Skeletal muscle tissue (tissue), 3 donors: ENCODE measurements at regions not wholly inside any gene's neighbourhood (a gene's known extent, or its start where the extent isn't known, plus 50 kb on each side); places are given as distances from the start of the nearest gene placed in this dataset.

Experiments used
- H3K27ac ChIP-seq: one replicate; pipeline ENCODE4 v1.7.0; 2013; ENCODE audit warnings: mild to moderate bottlenecking, low read depth, low read length, inconsistent platforms
- H3K27me3 ChIP-seq, 3 donors: one replicate each; pipeline ENCODE4 v1.7.0; 2013; ENCODE audit warnings: low read length in 3 of 3; ENCODE audit not compliant: control insufficient read depth in 3 of 3, insufficient read depth in 3 of 3
- H3K36me3 ChIP-seq, 3 donors: one replicate each; pipeline ENCODE4 v1.7.0; 2013; ENCODE audit warnings: low read length in 3 of 3; ENCODE audit not compliant: control insufficient read depth in 3 of 3, insufficient read depth in 3 of 3
- H3K4me1 ChIP-seq, 3 donors: one replicate each; pipeline ENCODE4 v1.7.0; 2013; ENCODE audit warnings: low read length in 3 of 3, mild to moderate bottlenecking in 3 of 3; ENCODE audit not compliant: control insufficient read depth in 3 of 3, insufficient read depth in 3 of 3
- H3K4me3 ChIP-seq, 3 donors: one replicate each; pipeline ENCODE4 v1.7.0; 2013; ENCODE audit warnings: low read length in 3 of 3
- H3K9ac ChIP-seq, 3 donors: one replicate each; pipeline ENCODE4 v1.7.0; 2013; ENCODE audit warnings: low read length in 3 of 3, mild to moderate bottlenecking in 3 of 3, moderate library complexity in 2 of 3, low read depth in 1 of 3
- H3K9me3 ChIP-seq, 3 donors: one replicate each; pipeline ENCODE4 v1.7.0; 2013; ENCODE audit warnings: low read length in 3 of 3; ENCODE audit not compliant: control insufficient read depth in 3 of 3
- donor health status: Osteomylitis.

DNA sequence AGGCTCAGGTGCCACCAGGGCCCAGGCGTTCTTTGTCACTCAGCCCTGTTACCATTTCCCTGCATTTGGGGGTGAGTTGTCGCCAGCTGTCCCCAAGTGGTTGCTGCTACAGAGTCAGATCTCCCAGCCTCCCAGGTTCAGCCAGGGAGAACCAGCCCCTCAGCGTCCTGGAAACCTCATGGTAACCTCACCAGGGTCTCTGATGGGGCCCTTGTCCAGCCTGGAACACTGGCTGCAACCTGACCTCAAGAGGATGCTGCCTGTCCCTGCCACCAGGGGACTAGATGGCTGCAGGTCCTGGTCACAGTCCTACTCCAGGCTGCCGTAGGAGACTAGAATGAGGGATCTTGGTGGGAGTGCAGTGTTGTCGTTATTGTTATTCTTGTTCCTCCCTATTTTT lies 228.3 kb upstream of the PDE10A start:
- Histone ChIP-seq H3K27me3 (peaks cover 5 to 8% (median 5%) of the 10 kb centered on the region in 3 donors), H3K9me3 (peaks cover 0 to 9% (median 4%) of the 10 kb centered on the region in 3 donors), H3K4me1 (no peaks in the 10 kb centered on the region), H3K4me3 (no peak overlapping the region), H3K9ac (no peak overlapping the region), H3K36me3 (no peaks in the 10 kb centered on the region), H3K27ac (no peak overlapping the region)

DNA sequence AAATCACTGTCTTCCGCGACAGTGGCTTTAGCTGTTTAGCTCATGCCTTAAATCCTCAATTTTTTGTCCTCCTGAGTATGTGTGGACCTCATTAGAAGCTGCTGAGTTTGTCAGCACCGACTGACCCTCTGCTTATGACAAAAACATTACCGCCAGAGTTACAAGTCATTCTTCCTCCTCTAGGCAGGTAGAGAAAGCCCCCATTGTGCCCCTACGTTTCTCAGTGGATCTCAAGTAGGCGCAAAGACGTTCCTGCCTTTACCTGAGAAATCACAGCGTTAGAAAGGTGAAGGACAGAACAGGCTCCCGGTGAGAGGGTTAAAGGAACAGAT lies 227.3 kb upstream of the PDE10A start:
- H3K9me3 ChIP-seq: peaks cover 0 to 9% (median 4%) of the 10 kb centered on the region in 3 donors
- no peak overlapping the region for H3K27ac ChIP-seq
- H3K36me3 ChIP-seq: no peaks in the 10 kb centered on the region
- H3K4me3 ChIP-seq: no peak overlapping the region
- H3K4me1 ChIP-seq: no peaks in the 10 kb centered on the region
- H3K9ac ChIP-seq: no peak overlapping the region
- peaks cover 5 to 8% (median 5%) of the 10 kb centered on the region in 3 donors for H3K27me3 ChIP-seq

DNA sequence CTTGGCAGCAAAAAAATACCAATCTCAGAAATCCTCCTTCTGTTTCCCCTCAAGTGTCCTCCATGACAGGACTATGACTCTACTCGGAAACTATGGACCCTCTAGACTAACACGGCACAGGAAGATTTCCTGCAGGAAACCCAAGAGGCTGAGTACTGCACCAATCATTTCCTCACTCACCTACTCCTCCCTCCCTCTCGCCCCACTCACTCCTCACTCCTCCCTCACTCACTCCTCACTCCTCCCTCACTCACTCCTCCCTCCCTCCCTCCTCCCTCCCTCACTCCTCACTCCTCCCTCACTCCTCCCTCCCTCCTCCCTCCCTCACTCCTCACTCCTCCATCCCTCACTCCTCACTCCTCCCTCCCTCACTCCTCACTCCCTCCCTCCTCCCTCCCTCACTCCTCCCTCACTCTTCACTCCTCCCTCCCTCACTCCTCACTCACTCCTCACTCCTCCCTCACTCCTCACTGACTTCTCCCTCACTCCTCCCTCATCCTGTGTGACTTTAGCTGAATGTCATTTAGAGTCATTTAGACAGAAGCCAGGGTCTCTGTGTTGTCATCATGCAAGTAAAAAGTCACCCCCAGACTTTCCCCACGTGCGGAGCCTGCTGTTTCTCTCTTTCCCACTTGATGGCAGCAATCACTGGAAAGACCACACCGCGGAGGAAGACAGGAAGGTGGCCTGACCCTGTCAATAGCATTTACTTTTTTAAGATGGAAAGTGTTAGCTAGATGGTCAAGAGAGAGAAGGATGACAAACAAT lies 226.8 kb upstream of the PDE10A start:
- Histone ChIP-seq H3K36me3 (no peaks in the 10 kb centered on the region), H3K27me3 (peaks cover 5 to 8% (median 5%) of the 10 kb centered on the region in 3 donors), H3K27ac (no peak overlapping the region), H3K4me1 (no peaks in the 10 kb centered on the region), H3K9ac (no peak overlapping the region), H3K9me3 (peaks cover 0 to 9% (median 4%) of the 10 kb centered on the region in 3 donors), H3K4me3 (no peak overlapping the region)

DNA sequence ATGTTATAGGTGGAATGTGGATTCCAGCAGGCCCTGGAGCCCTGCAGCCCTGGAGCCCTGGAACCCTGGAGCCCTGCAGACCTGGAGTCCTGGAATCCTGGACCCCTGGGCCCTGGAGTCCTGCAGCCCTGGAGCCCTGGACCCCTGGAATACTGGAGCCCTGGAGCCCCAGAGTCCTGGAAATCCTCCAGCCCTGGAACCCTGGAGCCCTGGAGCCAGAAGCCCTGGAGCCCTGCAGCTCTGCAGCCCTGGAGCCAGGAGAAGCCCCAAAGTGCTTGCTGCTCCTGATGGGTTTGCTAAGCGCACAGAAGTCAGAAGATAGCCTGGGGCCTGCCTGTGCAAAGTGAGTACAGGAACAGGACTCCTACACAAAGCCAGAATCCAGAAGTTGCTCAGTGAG lies 223.1 kb upstream of the PDE10A start:
- Histone ChIP-seq H3K9ac (no peak overlapping the region), H3K27me3 (no peaks in the 10 kb centered on the region), H3K9me3 (peaks cover 0 to 9% (median 4%) of the 10 kb centered on the region in 3 donors), H3K4me3 (no peak overlapping the region), H3K4me1 (no peaks in the 10 kb centered on the region), H3K27ac (no peak overlapping the region), H3K36me3 (no peaks in the 10 kb centered on the region)

DNA sequence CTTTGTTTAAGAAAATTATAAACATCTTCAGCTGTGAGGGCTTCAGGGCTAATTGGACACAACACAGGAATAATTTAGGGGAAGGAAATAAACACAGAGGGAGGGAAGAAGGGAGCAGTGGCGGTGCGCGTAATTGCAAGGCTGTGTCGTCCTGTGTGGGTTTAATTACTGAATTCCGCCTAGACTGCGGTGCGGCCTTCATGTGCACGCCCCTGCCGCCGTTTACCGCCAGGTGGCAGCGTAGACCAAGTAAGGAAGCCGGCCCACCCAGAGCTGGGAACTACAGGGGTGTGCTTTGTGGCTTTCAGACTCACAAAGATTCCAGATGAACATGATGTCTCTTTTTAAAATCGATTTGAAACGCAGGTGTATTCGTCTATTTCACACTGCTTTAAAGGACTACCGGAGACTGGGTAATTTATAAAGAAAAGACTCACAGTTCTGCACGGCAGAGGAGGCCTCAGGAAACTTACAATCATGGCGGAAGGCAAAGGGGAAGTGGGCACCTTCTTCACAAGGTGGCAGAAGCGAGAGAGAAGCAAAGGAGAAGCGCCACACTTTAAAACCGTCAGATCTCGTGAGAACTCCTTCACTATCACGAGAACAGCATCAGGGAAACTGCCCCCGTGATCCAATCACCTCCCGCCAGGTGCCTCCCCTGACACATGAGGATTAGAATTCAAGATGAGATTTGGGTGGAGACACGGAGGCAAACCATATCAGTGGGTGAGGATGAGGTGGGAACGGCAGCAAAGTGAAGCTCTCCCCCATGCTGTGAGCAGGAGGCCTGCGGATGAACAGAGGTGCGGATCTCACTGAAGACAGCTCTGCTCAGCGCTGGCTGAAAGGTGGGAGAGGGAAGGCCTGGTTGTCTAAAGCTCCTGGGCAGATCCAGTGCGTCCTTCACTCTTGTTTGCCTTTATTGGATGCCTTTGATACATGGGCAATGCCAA lies 222.0 kb upstream of the PDE10A start:
- Histone ChIP-seq H3K4me1 (no peaks in the 10 kb centered on the region), H3K9ac (no peak overlapping the region), H3K4me3 (no peak overlapping the region), H3K36me3 (no peaks in the 10 kb centered on the region), H3K27me3 (no peaks in the 10 kb centered on the region), H3K27ac (no peak overlapping the region), H3K9me3 (peaks cover 0 to 9% (median 4%) of the 10 kb centered on the region in 3 donors)

DNA sequence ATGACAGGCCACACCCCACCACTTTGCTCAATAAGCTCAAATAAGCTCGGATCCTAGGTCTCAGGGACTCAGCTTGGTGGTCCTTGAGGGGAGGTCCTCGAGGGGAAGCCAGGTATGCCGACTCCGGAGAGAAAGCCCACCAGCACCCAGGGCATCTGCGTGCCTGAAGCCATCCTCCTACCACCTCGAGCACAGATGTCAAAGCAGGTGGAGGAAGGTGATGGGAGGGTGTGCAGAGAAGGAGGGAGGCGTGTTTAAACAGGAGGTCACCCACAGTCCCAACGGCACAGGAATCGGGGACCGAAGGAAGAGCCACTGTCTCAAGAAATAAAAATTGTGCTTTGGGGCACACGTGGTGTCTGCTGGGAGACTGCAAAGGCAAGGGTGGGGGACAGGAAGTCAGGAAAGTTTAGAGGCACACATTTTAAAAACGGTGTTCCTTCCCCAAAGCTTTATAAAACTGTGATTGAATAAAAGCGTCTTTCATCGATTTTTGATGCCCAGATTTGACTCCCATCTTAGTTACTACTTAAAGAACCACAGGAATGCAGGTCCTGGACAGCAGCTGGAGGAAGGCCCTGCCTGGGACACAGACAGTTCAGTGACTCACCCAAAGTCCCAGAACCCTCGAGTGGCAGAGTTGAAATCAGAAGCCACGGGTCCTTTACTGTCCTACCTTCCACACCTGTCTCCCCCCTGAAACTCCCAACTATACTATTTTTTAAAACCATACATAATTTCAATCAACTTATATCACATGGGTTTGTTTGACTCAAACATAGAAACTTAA lies 221.0 kb upstream of the PDE10A start:
- Histone ChIP-seq H3K4me1 (no peaks in the 10 kb centered on the region), H3K27ac (no peak overlapping the region), H3K9me3 (peaks cover 0 to 9% (median 4%) of the 10 kb centered on the region in 3 donors), H3K9ac (no peak overlapping the region), H3K4me3 (no peak overlapping the region), H3K36me3 (no peaks in the 10 kb centered on the region), H3K27me3 (no peaks in the 10 kb centered on the region)

DNA sequence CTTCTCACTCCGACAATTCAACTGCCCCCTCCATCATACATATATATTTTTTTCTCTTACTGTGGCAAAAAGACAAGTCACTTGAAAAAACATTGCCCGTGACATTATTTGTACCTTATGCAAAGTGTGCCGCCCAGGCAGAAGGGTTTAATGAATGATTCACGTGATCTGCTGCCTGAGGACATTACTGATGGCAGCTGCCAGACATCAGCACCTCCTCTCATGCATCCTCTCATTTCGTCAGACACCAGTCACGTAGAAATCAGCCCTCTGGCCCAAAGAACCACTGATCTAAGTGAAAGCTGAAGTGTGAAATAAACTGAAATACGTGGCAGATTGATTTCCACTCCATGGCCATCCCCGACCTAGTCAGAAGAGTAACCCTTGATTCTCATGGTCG lies 218.8 kb upstream of the PDE10A start:
- H3K27ac ChIP-seq: no peak overlapping the region

DNA sequence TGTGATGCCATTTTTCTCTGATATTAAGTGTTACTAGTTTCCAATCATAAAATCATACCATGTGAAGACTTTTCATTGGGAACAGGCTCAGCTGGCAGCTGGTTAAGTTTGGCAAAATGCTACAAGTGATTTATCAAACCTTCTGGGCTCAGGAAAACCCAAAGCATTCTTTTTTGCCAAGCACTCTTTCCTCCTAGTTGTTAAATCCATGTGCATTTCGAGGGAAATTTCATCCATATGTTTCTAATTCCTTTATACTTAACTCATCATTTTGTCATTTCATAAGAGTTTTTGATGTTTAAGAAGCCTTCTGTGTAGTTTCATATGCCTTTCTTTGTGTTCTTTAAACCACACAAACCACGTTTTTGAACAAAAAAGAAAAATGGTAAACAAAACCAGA lies 217.6 kb upstream of the PDE10A start:
- Histone ChIP-seq H3K9ac (no peak overlapping the region), H3K27ac (no peak overlapping the region), H3K36me3 (no peaks in the 10 kb centered on the region), H3K9me3 (peaks cover 0 to 4% (median 0%) of the 10 kb centered on the region in 3 donors), H3K4me1 (peaks cover 0 to 4% (median 0%) of the 10 kb centered on the region in 3 donors), H3K4me3 (no peak overlapping the region), H3K27me3 (peaks cover 0 to 3% (median 3%) of the 10 kb centered on the region in 3 donors)

More for the DNA sequence above, 218.8 kb upstream of the PDE10A start:
- no peak overlapping the region for H3K9ac ChIP-seq
- peaks cover 0 to 4% (median 0%) of the 10 kb centered on the region in 3 donors for H3K4me1 ChIP-seq
- peaks cover 0 to 3% (median 3%) of the 10 kb centered on the region in 3 donors for H3K27me3 ChIP-seq
- no peak overlapping the region for H3K4me3 ChIP-seq
- peaks cover 0 to 6% (median 0%) of the 10 kb centered on the region in 3 donors for H3K9me3 ChIP-seq
- no peaks in the 10 kb centered on the region for H3K36me3 ChIP-seq

DNA sequence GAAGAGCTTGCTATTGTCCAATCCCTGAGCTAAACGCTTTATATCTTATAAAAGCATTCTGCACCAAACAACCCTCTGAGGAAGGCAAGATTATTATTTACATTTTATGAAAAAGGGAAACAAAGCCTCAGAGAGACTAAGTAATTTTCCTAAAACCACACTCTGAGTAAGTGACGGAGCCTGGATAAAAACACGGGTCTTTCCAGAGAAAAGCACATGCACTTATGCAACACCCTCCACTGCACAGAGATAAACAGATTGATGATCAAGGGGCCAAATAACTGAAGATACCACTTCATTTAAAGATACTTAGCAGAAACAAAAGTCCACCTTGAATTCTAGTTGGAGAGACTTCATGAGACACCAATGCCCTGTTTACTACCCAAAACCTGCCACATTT lies 214.7 kb upstream of the PDE10A start:
- Histone ChIP-seq H3K9ac (no peak overlapping the region), H3K36me3 (no peaks in the 10 kb centered on the region), H3K4me1 (peaks cover 0 to 4% (median 0%) of the 10 kb centered on the region in 3 donors), H3K9me3 (peaks cover 0 to 4% (median 0%) of the 10 kb centered on the region in 3 donors), H3K4me3 (no peak overlapping the region), H3K27ac (no peak overlapping the region), H3K27me3 (peaks cover 0 to 8% (median 3%) of the 10 kb centered on the region in 3 donors)
